Type B pancreatic cell (in vitro differentiated cells): ENCODE measurements at regions not wholly inside any gene's neighbourhood (a gene's known extent, or its start where the extent isn't known, plus 50 kb on each side); places are given as distances from the start of the nearest gene placed in this dataset.

Source experiments
- DNase-seq: peaks from one replicate; pipeline ENCODE4 v3.0.0; 2021; ENCODE audit warnings: mixed read lengths; ENCODE audit not compliant: unreplicated experiment; ENCODE audit errors: extremely low spot score
- H3K27ac Mint-ChIP-seq: 2 replicates; pipeline ENCODE4 v1.8.0; 2021; ENCODE audit warnings: mild to moderate bottlenecking, mixed read lengths
- H3K27me3 Mint-ChIP-seq: 2 replicates; pipeline ENCODE4 v1.8.0; 2021; ENCODE audit warnings: mixed read lengths
- H3K36me3 Mint-ChIP-seq: 2 replicates; pipeline ENCODE4 v1.8.0; 2021; ENCODE audit warnings: mixed read lengths
- H3K4me1 Mint-ChIP-seq: one replicate; pipeline ENCODE4 v1.8.0; 2021; ENCODE audit warnings: mixed read lengths; ENCODE audit not compliant: unreplicated experiment
- H3K4me3 Mint-ChIP-seq: 2 replicates; pipeline ENCODE4 v1.8.0; 2021; ENCODE audit warnings: mild to moderate bottlenecking, mixed read lengths
- H3K9me3 Mint-ChIP-seq: 2 replicates; pipeline ENCODE4 v1.8.0; 2021; ENCODE audit warnings: mixed read lengths
- CTCF ChIP-seq: fragments of 200-600 bp; sonication (generic); conservative IDR thresholded peaks from 2 replicates; pipeline ENCODE4 v1.5.0; 2021; ENCODE audit warnings: antibody characterized with exemption, mild to moderate bottlenecking

GRCh38 chr1:172832006-172832725, 173.3 kb downstream of the FASLG start:
- Mint-ChIP-seq H3K27ac (no peak overlapping the region), H3K4me1 (no peaks in the 10 kb centered on the region), H3K9me3 (no peaks in the 10 kb centered on the region), H3K27me3 (no peaks in the 10 kb centered on the region), H3K36me3 (no peaks in the 10 kb centered on the region), H3K4me3 (no peak overlapping the region)
- DNase-seq, result no peak
- no peak for TF ChIP-seq CTCF

GRCh38 chr1:172833954-172834353, 175.1 kb downstream of the FASLG start:
- H3K36me3 Mint-ChIP-seq, result no peaks in the 10 kb centered on the region
- H3K4me3 Mint-ChIP-seq, result no peak overlapping the region
- no peak for TF ChIP-seq CTCF
- no peaks in the 10 kb centered on the region for H3K27me3 Mint-ChIP-seq
- no peaks in the 10 kb centered on the region for H3K9me3 Mint-ChIP-seq
- H3K27ac Mint-ChIP-seq, result no peak overlapping the region
- no peak for DNase-seq
- no peaks in the 10 kb centered on the region for H3K4me1 Mint-ChIP-seq

- no peak overlapping the region for H3K4me3 Mint-ChIP-seq
- no peaks in the 10 kb centered on the region for H3K36me3 Mint-ChIP-seq
- no peak overlapping the region for H3K27ac Mint-ChIP-seq
- DNase-seq, result no peak
- H3K9me3 Mint-ChIP-seq, result no peaks in the 10 kb centered on the region
- no peaks in the 10 kb centered on the region for H3K27me3 Mint-ChIP-seq
- H3K4me1 Mint-ChIP-seq, result no peaks in the 10 kb centered on the region
- no peak for TF ChIP-seq CTCF
Observed at GRCh38 chr1:172834609-172835008, 175.7 kb downstream of the FASLG start.

- Mint-ChIP-seq H3K4me3 (no peak overlapping the region), H3K27ac (no peak overlapping the region), H3K4me1 (no peaks in the 10 kb centered on the region), H3K9me3 (no peaks in the 10 kb centered on the region), H3K27me3 (no peaks in the 10 kb centered on the region), H3K36me3 (no peaks in the 10 kb centered on the region)
- no peak for TF ChIP-seq CTCF
- DNase-seq, result no peak
Observed at GRCh38 chr1:172835834-172836233, 176.9 kb downstream of the FASLG start.

- H3K9me3 Mint-ChIP-seq, result no peaks in the 10 kb centered on the region
- no peaks in the 10 kb centered on the region for H3K27me3 Mint-ChIP-seq
- H3K4me3 Mint-ChIP-seq, result no peak overlapping the region
- H3K4me1 Mint-ChIP-seq, result no peaks in the 10 kb centered on the region
- no peaks in the 10 kb centered on the region for H3K36me3 Mint-ChIP-seq
- TF ChIP-seq CTCF, result no peak
- DNase-seq, result no peak
- H3K27ac Mint-ChIP-seq, result no peak overlapping the region
Observed at GRCh38 chr1:172837816-172838679, 179.1 kb downstream of the FASLG start.
